ENCODE measurements at regions not wholly inside any gene's neighbourhood (a gene's known extent, or its start where the extent isn't known, plus 50 kb on each side); places are given as distances from the start of the nearest gene placed in this dataset.
A peak's percentile ranks its signal among the peaks of the same experiment; 100 is the strongest.

- TF ChIP-seq NFAT5 (CRISPR knock-in tag; IDR thresholded peaks at IDR 0.05) (no peak), ZNF775 (CRISPR knock-in tag; IDR thresholded peaks at IDR 0.05; ENCODE audit: borderline replicate concordance) (peak; percentile 28; the same call in 1 of the 2 replicates), ZNF383 (CRISPR knock-in tag; IDR thresholded peaks at IDR 0.05; ENCODE audit: borderline replicate concordance) (peak; percentile 84; the same call in 1 of the 2 replicates), RNF2 (conservative IDR thresholded peaks at IDR 0.05; ENCODE audit: low read depth) (no peak)
These were observed 83.7 kb upstream of the EGLN3 start (continued) for GRCh38 chr14:34034447-34035176.

- in situ Hi-C loops (cut with HindIII; ENCODE audit: extremely low pct_ligation_motif_present, low pct_unique_long_range_greater_than_20kb): loop anchor here (25.0 kb wide), 1 partner anchor 430 kb away; the partner anchor contains the start of gene SPTSSA
- Histone ChIP-seq H4K20me1 (ENCODE audit: insufficient read depth, low read length) (no peaks in the 10 kb centered on the region), H3K79me2 (ENCODE audit: insufficient read depth, low read length) (no peaks in the 10 kb centered on the region), H3K36me3 (replicated peaks in 1 of 2; ENCODE audit: control insufficient read depth in 1 of 2, insufficient read depth in 2 of 2, low read length in 2 of 2) (no peaks in the 10 kb centered on the region), H3K27ac (ENCODE audit: extremely low read length, insufficient read depth, low read length) (no peak overlapping the region), H3K4me3 (replicated peaks in 1 of 3; ENCODE audit: insufficient read depth in 1 of 3, low read depth in 2 of 3, low read length in 3 of 3) (no peak overlapping the region), H2AFZ (ENCODE audit: low read length) (no peak overlapping the region), H3K27me3 (ENCODE audit: control insufficient read depth in 1 of 2, insufficient read depth in 2 of 2, low read length in 2 of 2) (no peaks in the 10 kb centered on the region), H3K4me1 (ENCODE audit: insufficient read depth, low read length) (peaks cover 89% of the 10 kb centered on the region), H3K9me3 (ENCODE audit: low read length) (no peaks in the 10 kb centered on the region), H3K9ac (ENCODE audit: insufficient read depth, low read depth, low read length) (no peak overlapping the region), H3K4me2 (ENCODE audit: low read depth, low read length) (no peak overlapping the region)
- no peak for ATAC-seq
- TF ChIP-seq MTA3 (CRISPR knock-in tag; IDR thresholded peaks at IDR 0.05) (no peak), HOMEZ (CRISPR knock-in tag; IDR thresholded peaks at IDR 0.05; ENCODE audit: low read depth) (0 out of 2 replicates have a peak, but pooled peaks have one; percentile 53), MXD3 (CRISPR knock-in tag; IDR thresholded peaks at IDR 0.05) (no peak), ZNF326 (CRISPR knock-in tag; IDR thresholded peaks at IDR 0.05; ENCODE audit: borderline replicate concordance) (no peak), ZNF562 (CRISPR knock-in tag; IDR thresholded peaks at IDR 0.05; ENCODE audit: borderline replicate concordance) (no peak)
- FAIRE-seq: no peak
- WGBS (ENCODE audit: low lambda C conversion rate): 85% methylated on average over 5 of the region's 5 CpGs
- BruUV-seq (replicated peaks): no TSS peak
- intact Hi-C loops (cut with micrococcal nuclease; ENCODE audit: unreplicated experiment): no loop called here
- no peak for DNase-seq (ENCODE audit: low spot score)
- ChIA-PET CTCF (ENCODE audit: low intra/inter-chr PET ratio, low total read pairs) (no interaction called here), POLR2A (interaction anchor here (3.7 to 5.3 kb wide), 2 partner anchors 7 to 11 kb away, joined by 49 to 72 read pairs; no protein-coding TSS in a partner anchor)
These were observed 81.8 kb upstream of the EGLN3 start for GRCh38 chr14:34032720-34033119.

Measured in HepG2 (cell line).